Midbrain (tissue), 1 donor: ENCODE measurements at regions not wholly inside any gene's neighbourhood (a gene's known extent, or its start where the extent isn't known, plus 50 kb on each side); places are given as distances from the start of the nearest gene placed in this dataset.

Experiments
- DNase-seq: peaks from one replicate; lab custom pipeline; 2025; lab: John Stamatoyannopoulos, UW

DNA sequence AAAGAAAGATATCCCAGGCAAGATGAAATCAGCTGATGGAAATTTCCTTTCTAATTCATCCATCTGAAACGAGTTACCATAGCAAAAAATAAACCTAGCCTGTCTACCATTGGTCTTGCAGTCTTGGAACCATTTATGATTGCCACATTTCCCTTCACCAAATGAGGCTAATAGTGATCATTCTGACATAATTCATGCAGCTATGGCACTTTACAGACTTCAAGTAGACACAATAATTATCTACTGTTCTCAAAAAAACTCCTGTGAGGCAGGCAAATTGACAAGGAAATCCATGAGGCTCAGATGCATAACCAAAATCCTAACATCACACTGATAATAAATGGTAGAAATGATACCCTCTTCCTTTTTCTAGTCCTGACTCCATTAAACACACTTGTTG is 1669.7 kb upstream of the LRRTM1 start:
- no peak for DNase-seq

DNA sequence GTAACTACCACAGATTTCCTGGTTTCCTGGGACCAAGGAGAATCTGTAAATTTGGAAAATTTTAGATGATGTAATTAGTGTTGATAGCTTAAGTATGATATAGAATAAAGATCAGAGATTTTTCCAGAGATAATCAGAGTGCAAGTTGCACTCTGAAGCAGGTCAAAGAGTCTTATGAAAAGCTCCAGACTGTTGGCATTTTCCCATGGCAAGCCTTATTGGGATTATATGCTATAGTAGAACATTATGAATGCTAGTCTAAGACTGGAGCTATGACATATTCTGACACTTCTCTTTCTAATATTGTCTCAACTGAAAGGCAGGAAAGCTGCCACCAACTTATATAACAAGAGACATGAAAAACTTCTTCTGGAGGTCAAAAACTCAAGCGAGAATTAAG is 1638.3 kb upstream of the LRRTM1 start:
- DNase-seq, result no peak

DNA sequence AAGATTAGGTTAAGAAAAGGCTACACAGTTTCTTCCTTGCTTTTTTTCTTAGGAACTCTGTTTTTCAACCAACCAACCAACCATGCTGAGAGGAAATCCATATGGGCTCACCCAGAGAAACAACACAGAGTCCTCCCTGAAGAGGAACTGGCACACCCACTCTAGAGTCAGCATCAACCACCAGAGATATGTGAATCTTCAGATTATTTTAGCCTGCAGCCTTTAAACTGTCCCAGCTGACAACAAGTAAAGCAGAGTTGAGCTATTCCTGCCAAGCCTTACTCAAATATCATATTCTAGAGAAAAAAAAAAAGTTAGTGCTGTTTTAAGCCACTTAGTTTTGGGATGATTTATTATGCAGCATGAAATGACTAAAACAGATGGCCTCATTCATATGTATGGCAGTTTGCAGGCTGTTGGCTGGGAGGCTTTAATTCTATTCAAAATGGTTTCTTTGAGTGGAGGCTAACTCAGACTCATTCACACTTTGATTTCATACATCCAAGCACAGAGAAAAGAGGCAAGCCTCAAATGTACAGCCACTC is 1637.7 kb upstream of the LRRTM1 start:
- no peak for DNase-seq

DNA sequence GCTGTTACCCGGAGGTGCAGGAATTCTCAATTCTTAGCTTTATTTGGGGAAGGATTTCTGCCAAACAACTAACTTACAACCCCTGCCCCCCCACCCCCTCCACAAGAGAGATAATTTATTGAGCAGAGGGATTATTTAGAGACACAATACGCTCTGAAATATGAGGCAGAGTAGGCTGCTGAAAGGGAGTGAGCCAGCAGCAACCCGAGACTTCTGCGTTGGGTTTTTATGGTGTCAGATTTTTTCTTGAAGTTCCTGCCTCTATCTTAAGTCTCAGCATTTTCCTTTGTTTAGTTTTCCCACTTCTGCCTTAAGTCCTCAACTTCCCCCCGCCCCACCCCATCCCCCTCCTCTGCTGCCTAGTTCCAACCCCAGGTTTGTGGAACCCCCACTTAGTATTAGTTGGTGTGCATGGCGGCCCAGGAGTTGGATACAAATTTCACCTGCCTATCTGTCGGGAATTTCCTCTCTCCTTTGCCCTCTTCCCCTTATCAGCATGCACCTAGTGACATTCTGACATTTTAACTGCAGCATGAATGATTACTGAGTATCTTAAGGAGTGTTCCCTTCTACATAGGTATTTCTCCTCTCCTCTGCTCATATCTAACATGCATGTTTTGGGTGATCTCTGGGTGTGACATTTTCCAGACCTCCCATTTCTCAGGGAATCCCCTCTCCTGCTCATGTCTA is 1635.9 kb upstream of the LRRTM1 start:
- no peak for DNase-seq

DNA sequence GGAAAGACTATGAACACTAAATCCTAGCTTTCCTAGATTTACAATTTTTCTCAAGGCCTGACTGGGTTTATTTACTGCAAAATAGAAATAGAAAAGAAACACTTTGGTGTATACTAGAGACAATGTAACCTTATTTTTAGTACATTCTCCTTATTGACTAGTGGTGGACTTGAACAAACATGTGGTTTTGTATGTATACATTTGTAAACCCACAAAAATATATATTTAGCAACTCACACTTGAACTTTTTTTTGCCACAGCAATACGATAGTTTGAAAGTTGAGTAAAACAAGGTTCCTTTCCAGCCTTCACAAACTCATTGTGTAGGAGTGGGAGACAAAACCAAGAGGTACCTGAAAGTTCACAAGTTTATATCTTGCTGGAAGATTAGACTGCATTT is 1633.4 kb upstream of the LRRTM1 start:
- DNase-seq, result no peak

DNA sequence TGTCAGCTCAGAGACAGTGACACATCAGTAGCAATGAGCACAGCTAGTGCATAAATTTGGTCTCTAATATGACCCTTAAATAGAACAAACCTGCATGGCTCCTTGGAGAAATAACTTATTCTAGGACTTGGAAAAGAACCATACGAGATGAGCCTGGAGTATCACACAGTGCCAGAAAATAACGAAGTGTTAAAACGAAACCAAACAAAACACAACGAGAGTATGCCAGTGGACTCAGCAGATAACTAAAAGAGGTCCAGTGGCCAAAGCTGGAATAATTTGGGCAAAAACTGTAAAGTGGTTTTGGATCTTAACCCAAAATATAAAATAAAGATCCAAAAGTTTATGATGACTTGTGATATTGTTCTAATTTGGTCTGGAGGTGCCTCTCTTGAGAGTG is 1599.0 kb upstream of the LRRTM1 start:
- no peak for DNase-seq

DNA sequence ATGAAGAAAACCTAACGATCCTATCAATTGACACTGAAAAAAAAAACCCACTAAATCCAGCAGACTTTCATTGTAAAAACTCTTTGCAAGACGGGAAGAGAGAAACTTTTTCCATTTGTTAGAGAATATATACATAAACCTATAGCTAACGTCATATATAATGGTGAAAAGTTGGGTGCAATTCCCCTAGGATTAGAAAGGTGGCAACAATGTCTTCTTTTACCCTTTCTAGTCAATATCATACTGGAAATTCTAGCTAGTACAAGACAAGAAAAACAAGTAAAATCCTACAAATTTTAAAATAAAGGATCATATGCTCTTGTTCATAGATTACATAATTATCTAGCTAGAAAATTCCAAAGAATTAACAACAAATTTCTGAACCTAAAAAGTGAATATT is 1596.5 kb upstream of the LRRTM1 start:
- DNase-seq, result no peak

DNA sequence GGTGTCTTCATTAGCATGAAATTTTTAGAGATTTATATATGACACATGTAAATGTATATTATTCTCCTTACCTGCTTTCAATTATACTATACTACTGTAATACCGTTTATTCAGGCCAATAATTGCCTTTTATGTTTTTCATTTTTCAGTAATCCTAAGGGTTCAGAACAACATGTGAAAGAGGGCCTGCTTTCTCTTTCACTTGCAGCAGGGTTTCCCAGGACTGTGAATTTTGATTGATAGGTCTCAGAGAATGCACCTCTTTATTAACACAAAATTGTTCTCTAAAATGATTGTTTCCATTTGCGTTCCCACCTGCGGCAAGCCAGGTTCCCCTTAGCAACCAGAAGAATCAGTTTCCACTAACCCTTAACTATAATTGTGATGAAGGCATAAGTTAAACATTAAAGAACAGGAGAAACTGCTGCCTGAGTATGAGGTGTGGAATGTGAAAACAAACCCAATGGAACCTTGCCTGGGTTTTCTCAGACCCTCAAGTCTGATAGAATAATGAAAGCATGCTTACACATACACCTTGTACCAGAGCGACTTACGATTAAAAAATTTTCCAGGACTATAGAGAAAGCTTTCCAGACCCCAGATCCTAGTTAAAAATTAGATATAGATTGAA is 1591.2 kb upstream of the LRRTM1 start:
- no peak for DNase-seq

DNA sequence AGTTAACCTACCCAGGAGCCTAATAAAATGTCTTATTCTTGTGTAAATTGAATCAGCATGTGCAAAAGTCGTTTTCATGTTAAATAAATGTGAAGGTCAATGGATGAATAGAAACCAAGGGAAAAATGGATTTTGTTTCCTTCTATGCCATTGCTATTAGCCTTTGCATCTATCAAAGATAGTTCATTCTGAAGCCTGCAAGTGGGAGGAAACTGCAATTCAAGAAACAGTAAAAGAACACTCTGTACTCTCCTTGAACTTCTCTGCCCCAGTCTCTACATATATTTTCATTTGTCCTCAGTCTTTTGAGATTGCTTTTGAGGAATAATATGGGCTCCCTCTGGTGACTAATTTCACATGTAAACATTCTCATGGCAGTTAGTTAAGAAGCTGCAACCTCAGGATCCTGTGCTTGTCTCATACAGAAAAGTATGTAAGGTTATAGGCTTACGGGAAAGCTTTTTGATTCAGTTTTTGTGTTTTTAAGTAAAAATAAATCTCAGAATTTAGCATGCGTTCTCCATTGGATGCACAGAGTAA is 1590.0 kb upstream of the LRRTM1 start:
- DNase-seq, result no peak

DNA sequence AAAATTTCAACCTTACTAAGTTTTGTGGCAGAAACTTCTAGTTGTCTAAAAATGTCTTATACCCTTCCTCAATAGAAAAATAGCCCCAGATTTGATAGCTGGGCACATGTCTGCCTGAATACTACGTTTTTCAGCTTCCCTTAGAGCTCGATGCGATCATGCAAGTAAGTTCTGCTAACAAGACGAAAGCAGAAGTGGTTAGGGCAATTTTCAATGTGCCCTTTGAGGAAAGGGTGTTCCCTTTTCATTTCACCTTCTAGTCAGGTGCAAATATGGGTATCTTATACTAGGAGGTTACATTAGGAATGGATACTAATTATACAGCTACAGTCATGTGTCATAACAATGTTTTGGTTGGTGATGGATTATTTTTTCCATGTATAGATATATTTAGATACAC is 1572.1 kb upstream of the LRRTM1 start:
- no peak for DNase-seq

DNA sequence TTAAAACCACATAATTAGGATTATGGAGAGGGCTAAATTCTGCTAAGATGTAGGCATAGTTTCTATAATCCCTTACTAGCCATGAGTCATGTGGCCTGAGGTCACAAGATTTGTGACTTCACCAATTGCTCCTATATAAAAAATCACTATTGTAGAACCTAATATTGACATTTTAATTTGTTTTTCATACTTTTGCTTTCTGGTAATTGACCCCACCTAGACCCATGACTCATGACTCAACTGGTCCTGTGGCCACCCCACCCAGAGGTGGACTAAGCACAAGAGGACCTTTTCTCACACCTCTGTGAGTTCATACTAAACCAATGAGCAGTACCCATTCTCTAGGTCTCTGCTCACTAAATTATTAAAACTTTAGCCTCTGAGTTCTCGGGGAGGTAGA is 1567.5 kb upstream of the LRRTM1 start:
- no peak for DNase-seq

DNA sequence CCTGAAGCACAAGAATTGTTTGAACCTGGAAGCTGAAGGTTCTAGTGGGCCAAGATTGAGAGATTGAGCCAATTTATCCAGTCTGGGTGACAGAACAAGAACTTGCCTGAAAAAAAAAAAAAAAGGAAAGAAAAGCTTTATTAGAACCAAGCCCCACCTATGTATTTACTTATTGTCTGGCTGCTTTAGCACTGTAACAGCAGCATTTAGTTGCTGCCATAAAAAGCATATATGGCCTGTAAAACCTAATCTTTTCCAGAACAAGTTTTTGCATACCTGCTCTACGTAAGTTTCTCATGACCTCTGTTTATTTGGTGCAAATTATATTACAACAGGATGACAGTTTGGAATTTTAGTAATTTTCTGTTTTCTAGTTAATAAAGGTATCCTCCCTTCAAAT is 1565.6 kb upstream of the LRRTM1 start:
- no peak for DNase-seq

DNA sequence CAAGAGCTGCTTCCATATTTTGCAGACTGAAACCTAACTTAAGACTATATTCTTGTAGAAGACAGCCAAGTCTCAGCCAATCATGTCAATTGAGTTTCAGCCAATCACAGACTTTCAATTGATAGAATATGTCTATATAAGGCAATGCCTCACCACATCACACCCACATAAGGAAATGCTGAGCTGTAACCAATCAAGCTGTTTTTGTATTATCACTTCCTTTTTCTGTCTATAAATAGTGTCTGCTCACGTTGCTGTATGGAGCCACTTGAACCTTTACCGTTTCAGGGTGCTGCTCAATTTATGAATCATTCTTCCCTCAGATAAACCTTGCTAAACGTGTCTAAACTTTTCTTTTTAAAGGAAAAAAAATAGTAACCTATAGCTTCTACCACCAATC is 1554.4 kb upstream of the LRRTM1 start:
- no peak for DNase-seq

DNA sequence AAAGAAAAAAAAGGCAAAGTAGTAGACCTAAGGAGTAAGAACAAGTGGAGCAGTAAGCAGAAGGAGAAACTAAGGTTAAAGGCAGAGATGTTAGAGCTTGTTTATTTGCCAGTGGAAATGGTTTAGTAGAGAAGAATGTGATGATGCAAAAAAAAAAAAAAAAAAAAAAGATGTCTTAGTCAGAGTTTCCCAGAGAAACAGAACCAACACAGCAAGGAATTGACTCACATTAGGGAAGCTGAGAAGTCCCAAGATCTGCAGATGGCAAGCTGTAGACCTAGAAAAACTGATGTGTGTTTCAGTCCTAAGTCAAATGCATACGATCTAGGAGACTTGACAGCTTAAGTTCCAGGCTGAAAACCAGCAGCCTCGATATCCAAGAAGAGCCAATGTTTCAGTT is 1548.8 kb upstream of the LRRTM1 start:
- DNase-seq, result no peak

DNA sequence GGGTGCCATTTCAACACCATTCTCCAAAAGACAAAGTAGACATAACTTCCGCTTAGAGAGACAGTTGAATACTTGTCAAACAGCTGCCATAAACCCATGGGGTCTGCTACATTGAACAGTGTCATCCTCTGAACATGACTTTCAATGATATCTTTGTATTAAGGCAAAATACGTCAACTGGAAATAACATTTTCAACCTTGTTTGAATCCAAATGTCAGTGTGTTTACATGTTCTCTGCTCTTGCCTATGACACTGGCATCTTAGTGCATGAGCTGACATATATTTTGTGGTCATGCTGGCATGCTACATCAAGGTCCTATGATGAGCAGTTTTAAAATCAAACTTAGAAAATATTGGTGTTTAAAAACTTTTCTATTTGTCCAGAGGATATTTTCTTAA is 1548.1 kb upstream of the LRRTM1 start:
- no peak for DNase-seq

DNA sequence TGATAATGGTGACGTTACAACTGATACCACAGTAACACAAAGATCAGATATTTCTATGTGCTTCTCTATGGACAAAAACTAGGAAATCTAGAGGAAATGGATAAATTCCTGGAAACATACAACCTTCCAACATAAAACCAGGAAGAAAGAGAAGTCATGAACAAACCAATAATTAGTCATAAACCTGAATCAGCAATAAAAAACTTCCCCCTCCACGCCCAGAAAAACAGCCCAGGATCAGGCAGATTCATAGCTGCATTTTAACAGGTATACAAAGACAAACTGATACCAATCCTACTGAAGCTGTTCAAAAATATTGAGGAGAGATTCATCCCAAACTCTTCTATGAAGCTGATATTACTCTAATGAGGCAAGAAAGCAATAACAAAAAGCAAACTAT is 1535.2 kb upstream of the LRRTM1 start:
- no peak for DNase-seq

DNA sequence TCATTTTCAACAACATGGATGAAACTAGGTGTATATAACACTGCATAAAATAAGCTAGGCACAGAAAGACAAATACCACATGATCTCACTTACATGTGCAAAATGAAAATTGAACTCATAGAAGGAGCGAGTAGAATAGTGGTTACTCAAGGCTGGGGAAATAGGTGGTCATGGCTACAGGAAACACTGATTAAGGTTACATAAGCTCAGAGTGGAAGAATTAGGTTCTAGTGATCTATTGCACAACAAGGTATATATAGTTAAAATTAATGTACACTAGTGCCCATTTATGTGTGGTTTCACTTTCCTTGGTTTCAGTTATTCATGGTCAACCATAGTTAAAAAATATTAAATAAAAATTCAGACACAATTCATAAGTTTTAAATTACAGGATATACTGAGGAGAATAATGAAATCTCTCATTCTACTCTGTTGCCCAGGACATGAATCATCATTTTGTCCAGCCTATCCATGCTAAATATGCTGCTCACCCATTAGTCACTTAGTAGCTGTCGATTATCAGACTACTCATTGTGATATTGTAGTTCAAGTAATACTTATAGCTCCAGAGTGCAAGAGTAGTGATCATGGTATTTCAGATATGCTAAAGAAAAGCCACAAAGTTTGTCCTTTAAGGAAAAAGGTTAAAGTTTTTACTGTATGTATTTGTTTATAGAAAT is 1530.9 kb upstream of the LRRTM1 start:
- no peak for DNase-seq

DNA sequence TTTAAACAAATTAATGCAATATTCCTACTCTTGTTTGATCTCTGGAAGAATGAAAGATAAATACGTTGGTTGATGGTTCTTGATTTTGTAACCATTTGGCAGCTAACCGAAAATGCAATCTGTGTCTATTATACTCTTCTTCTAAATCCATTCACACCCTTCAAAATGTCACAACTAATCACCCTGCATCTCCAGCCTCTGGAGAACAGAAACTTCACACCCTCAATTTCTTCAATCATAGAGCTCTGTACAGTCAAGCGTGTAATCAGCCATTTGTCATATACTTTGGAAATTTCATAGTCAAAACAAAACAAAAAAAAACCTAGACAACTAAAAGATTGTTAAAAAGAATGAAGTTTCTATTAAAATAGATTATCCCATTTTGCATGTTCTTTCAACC is 1482.3 kb upstream of the LRRTM1 start:
- DNase-seq, result no peak

DNA sequence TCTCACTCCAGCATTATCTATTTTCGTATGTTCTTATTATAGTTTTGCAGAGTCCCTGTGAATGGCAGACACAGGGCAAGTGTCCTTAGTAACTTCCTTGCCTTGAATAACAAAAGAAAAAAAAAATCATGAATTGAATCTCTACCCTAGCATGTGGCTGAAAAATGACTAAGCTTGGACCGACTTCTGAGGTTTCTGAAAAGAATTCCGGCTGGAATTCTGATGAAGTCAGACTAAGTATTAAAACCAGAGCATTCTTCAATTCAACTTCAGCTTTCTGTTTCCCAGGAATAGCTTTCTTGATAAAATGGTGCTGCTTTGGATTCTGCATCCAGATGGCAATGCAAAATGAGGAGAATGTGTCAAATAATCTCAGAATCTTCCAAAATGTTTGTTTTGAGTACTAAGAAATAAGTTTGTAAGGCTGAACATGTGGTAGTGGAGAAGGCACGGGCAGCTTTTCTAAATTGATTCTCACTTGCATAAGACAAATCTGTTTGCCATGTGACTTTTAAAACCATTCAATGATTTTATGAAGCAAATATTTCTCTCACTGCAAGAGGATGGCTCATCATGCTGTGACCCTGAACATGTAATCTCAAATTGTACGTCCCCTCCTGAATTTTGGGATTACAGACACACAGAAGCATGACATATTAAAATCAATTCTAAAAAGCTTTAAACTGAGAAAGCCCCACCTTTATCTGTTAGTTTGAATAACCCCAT is 1462.8 kb upstream of the LRRTM1 start:
- no peak for DNase-seq

DNA sequence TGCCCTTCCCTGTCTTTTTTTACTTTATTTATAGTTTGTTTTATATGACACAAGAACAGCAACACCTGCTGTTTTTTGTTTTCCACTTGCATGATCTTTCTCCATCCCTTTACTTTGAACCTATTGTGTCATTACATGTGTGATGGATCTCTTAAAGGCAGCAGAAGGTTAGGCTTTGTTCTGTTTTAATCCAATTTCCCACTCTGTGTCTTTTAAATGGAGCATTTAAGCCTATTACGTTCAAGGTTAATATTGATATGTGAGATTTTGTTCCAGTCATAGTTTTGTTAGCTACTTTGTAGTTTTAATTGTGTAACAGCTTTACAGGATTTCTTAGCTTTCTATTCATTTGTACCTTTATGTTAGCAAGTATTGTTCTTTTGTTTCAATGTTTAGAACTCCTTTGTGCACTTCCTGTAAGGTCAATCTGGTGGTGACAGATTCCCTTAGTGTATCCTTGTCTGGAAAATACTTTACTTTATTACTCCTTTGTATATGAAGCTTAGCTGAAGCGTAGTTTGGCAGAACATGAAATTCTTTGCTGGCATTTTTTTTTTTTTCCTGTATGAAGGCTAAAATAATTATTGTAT is 1443.0 kb upstream of the LRRTM1 start:
- no peak for DNase-seq

DNA sequence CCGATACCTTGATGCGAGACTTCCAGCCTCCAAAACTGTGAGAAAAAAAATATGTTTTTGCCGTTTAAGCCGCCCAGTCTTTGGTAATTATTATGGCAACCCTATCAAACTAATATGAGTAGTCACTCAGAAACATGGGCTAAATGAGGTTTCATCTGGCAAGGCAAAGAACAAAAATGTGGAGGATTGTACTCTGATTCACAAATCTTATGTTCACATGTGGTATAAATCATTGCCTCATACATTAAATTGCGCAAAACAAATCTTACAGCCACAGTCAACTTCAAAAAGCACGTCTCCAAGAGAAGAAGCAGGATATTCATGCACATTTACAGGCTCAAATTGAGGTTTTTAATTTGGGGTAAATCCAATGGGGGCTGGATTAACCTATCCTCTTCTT is 1435.4 kb upstream of the LRRTM1 start:
- DNase-seq, result no peak

DNA sequence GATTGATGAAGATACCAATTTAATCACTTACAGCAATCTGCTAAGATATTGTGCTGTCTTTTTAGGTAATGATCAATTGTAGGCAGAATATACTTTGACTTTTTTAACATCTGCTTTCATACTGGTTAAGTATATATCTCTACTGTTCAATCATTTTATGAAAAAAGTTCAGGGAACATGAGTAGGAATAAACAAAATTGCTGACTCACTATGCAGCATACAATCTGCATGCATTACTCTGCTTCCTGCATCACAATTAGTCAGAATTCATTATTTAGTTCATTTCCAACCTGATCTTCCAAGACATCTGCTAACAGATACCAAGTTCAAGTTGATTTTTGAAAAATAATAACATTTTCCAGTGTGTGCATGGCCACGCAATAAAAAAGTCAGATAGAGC is 1430.4 kb upstream of the LRRTM1 start:
- no peak for DNase-seq
